ENCODE measurements at regions not wholly inside any gene's neighbourhood (a gene's known extent, or its start where the extent isn't known, plus 50 kb on each side); places are given as distances from the start of the nearest gene placed in this dataset.
"Not testable (repeated sequence)": the region's sequence is repeated elsewhere in the genome, so short reads cannot be mapped to it uniquely, and the experiment has no call there.

DNA sequence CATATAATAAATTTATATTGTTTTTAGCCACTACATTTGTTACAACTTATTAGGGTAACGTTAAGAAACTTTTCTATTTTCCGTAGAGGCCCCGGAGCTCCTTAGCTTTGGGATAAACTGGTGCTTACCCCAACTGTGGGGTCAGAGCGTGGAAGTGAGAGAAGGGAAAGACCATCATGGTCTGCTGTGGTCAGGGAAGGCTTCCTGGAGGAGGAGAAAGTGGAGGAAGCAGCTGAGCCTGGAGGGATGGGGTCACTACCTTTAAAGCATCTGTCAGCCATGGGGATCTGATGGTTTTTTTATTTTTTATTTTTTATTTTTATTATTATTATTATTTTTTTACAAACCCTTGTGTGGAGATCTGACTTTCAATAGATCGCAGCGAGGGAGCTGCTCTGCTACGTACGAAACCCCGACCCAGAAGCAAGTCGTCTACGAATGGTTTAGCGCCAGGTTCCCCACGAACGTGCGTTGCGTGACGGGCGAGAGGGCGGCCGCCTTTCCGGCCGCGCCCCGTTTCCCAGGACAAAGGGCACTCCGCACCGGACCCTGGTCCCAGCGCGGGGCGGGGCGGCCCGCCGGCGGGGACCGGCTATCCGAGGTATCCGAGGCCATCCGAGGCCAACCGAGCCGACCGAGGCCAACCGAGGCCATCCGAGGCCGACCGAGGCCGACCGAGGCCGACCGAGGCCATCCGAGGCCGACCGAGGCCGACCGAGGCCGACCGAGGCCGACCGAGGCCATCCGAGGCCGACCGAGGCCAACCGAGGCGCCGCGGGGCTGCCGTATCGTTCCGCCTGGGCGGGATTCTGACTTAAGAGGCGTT, 1101.2 kb upstream of the TMEM132C start:
- peak; percentile 57 for DNase-seq (ENCODE audit: low spot score)

DNA sequence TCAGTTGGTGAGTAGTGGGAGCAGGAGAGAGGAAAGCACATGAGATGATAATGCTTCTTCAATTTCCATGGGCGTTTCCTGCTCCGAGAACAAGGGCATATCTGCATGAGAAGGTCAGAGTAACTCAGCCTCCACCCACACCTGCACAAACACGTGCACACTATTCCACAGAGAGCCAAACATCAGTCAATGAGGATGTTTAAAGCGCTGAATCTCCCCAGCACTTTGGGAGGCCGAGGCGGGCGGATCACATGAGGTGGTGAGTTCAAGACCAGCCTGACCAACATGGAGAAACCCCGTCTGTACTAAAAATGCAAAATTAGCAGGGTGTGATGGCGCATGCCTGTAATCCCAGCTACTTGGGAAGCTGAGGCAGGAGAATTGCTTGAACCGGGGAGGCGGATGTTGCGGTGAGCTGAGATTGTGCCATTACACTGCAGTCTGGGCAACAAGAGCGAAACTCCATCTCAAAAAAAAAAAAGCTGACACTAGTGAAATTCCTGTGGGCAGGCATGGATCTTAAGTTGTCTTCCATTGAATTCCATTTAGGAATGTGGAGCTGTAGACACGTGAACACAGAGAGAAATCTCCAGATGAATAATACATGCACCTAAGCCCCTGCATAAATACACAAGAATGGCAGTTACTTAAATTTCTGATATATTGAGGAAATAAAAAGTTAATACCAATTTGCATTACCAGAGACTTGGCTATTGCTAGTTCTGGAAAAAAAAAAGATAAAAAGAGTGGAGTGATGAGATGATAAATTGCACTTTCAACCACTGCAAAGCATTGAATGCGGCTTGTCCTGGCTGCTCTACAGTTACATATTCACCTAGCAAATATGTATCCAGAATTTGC, 1097.4 kb upstream of the TMEM132C start:
- no peak for DNase-seq (ENCODE audit: low spot score)

DNA sequence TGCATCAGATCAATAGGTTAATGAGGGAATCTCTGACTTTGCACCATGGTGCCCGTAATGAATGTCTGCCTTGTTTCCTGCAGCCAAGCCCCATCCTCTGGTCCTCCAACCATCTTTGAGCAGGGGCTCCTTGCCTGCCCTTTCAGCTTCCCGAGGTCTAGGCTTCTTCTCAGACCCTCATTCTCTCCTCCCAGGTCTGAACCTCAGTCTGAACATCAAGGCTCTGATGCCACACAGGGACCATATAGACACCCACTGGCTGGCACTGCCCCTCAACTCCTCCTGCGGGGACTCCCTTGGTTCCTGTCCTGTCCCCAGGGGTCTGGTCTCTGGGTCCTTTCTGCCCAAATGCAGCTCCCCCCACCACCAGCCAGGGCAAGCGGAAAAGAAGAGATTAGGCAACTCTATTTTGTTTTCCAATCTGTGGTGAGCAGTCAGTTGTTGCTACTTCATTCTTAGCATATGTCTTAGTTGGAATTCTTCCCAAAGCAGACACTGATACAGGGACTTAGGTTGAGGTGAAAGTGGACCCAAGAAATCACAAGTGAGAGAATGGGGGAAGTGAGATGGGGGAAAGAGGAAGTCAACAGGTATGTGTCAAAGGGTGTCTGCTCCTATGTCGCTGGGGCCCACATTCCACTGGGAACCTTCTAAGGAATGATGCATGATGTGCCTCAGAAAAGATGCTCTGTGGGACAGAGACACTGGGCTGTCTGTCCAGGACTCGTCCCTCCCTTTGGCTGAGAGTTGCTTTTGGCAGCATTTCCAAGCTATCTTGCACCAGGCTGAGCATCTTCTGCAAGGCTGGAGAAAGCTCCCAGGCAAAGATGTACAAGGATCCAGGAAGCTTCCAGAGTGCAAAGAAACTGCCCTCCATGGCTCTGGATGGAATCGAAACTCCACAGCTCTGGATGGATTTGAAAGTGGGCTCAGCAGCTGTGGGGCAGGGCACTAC, 1096.5 kb upstream of the TMEM132C start:
- no peak for DNase-seq (ENCODE audit: low spot score)

DNA sequence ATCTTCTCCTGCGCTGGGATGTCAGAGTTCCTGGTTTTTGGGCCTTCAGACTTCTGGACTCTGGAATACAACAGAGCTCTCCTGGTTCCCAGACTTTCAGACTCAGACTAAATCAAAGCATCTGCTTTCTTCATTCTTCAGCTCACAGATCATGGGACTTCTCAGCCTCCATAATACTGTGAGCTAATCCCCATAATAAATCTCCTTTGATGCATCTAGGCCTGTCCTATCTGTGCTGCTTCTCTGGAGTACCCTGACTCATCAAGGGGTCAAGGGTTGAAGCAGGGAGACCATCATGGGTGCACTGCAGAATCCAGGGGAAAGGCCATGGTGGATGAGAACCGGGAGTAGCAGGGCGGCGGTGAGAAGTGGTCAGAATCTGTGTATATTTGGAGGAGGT, 1094.1 kb upstream of the TMEM132C start:
- DNase-seq (ENCODE audit: low spot score), result no peak

DNA sequence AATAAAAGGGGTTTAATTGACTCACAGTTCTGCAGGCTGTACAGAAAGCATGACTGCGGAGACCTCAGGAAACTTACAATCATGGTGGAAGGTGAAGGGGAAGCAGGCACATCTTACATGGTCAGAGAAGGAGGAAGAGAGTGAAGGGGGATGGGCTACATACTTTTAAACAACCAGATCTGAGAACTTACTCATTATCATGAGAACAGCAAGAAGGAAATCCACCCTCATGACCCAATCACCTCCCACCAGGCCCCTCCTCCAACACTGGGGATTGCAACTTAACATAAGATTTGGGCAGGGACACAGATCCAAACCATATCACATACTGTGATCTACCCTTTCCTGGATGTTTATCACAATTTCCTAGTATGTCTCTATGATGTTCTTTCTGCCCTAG, 1093.0 kb upstream of the TMEM132C start:
- not testable (repeated sequence) for DNase-seq (ENCODE audit: low spot score)

DNA sequence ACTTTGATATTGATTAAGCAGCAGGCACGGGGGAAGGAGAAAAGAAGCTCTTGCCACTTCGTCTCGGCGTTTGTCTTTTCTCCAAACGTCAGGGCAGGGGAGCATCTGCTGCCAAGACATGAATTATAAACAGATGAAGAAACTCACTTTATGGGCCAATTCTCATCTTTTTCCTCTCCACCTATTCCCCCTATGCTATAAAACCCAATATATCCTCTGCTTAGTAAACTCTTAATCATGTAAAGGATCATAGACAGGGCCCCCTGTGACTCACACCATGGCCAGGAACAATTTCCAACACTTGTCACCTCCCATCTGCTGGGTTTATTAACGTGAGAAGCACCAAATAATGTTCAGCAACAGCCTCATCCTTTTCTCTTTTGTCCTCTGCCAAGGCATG, 1092.1 kb upstream of the TMEM132C start:
- DNase-seq (ENCODE audit: low spot score), result no peak

DNA sequence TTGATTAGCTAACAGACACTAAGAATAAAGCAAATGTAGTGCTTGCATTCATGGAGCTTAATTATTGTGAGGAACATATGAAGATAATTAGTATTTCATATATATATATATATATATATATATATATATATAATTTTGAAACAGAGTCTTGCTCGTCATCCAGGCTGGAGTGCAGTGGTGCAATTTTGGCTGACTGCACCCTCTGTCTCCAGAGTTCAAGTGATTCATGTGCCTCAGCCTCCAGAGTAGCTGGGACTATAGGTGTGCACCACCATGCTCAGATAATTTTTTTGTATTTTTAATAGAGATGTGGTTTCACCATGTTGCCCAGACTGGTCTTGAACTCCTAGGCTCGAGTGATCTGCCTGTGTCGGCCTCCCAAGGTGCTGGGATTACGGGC, 1091.6 kb upstream of the TMEM132C start:
- DNase-seq (ENCODE audit: low spot score), result no peak

DNA sequence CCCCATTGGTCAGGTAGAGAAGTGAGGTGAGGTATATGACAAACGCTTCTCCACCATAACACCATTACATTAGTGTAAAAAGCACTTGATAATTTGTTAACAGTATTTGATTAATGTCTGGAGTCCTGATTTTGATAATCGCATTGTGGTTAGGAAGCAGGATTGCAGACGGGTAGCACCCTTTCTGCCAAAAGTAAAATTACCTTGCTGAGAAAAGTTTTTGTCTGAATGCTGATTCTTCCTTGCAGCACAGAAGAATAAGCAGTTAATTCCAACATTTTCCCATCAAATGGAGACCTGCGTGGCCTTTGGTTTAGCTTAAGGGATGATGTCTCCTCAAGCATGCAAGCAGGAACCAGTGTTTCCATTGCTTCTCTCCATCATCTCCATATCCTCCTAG, 1090.2 kb upstream of the TMEM132C start:
- no peak for DNase-seq (ENCODE audit: low spot score)

DNA sequence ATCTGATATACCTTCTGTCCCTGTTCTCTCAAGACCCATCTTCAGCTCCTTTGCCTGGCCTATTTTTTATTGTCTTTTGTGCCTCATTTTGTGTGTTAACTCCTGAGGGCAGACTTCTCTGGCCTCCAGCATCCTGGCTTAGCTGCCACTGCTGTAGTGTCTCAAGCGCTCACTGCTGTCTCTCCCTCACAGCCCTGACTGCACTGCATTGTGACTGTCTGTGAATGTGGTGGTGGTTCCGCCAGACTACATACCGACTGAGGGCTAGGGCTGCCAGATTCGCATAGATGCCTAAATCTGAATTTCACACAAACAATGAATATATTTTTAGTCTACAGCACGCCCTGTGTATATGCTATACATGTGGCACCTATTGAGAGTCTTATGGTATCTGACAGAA, 1088.9 kb upstream of the TMEM132C start:
- no peak for DNase-seq (ENCODE audit: low spot score)

DNA sequence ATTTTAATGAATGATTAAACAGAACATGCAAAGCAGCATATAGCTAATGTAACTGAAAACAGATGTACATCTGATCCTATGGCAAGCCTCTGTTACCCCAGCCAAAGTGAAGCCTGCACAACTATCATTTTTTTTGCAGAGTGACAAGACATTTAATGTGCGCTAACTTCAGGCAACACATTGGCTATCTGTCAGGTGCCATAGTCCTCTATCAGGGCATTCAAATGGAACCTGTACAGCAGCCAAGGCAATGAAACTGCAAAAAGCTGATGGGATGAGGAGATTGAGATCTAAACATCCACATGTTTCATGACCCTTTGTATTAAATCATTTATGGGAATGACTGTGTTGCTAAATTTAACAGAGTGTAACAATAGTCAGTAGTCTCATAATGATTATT, 1088.5 kb upstream of the TMEM132C start:
- DNase-seq (ENCODE audit: low spot score), result no peak

DNA sequence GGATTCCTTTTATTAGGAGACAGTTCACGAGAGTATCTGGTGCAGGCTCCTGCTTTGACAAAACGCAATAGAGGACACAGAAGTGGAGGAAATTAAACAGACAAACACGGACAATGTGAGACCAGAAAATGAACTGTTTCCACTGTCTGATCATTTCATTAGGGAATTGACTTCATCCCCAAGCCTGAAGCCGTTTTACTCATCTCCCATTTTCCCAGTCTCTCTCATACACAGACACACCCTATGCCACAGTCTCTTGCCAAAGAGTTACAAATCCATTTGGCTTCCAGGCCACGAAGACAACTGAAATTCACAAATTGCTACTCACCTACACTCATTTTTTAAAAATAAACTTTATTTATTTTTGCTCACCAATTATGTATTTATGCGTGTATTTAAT, 1087.8 kb upstream of the TMEM132C start:
- no peak for DNase-seq (ENCODE audit: low spot score)

DNA sequence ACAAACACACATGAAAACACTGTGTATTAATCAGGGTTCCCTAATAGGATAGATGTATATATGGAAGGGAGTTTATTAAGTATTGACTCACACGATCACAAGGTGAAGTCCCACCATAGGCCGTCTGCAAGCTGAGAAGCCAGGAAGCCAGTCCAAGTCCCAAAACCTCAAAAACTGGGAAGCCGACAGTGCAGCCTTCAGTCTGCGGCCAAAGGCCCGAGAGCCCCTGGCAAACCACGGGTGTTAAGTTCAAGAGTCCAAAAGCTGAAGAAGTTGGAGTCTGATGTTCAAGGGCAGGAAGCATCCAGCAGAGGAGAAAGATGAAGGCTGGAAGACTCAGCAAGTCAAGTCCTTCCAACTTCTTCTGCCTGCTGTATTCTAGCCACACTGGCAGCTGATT, 1085.0 kb upstream of the TMEM132C start:
- no peak for DNase-seq (ENCODE audit: low spot score)

DNA sequence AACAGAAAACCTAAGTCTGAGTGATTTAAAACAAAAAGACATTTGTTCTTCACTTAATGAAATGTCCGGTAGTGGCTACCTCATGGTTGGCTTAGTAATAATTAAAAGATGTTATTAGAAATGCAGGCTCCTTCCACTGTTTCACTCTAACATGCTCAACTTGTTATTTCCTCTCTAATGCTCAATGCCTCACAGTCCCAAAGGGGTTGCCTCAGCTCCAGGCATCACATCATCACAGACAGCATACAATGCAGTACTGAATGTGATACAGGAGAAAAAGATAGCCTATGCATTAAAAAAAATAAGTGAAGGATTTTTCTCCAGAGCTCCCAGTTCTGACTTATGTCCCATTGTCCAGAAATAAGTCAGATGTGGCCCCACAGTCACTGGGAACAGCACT, 1077.0 kb upstream of the TMEM132C start:
- no peak for DNase-seq (ENCODE audit: low spot score)

DNA sequence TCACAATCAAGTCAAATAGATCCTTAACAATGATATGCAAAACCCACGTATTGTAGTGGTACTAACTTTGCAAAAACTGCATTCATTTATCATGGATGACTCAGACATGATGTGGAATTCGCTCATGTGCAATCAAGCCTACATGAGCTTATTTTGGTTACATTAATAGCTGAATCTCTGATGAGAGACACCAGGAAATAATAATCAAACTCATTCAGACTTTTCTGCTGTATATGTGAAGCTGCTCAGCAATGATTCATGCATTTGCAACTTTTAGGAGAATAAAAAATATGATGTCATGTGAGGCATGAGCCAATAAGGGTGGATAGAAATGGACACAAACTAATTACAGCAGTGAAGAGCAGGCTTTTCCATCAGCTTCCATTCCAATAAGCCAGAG, 1075.8 kb upstream of the TMEM132C start:
- DNase-seq (ENCODE audit: low spot score), result no peak

DNA sequence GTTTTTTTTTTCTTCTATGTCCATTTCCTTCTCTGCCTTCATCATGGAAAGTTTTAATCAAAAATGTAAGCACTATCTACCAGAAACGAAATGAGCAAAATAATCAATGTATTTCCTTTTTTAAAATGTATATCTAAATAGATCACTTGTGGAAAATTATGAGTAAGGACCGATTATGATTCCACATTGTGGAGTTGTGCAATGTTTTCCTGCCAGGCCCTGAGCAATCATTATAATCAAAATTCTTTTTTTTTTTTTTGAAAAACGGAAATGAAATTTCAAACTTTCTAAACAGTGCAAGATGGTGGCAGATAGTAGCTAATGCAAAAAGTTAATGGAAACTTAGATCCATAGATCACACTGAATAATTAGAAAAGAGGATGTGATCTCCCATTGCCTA, 1074.6 kb upstream of the TMEM132C start:
- DNase-seq (ENCODE audit: low spot score), result no peak

DNA sequence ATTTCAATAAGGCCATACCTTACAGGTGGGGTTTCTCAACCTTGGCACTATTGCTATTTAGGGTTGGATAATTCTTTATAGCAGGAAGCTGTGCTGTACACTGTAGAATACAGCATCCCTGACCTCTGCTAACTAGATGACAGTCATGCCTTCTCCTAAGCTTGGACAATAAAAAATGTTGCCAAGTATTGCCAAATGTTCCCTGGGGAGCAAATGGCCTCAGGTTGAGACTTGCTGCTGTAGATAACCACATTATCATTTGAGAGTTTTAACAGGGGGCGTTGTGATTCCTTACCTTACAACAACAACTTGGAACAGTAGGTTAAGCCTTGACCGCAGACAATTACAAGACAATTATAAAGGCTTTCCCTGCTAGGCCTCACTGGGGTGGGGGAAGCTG, 1073.6 kb upstream of the TMEM132C start:
- no peak for DNase-seq (ENCODE audit: low spot score)

DNA sequence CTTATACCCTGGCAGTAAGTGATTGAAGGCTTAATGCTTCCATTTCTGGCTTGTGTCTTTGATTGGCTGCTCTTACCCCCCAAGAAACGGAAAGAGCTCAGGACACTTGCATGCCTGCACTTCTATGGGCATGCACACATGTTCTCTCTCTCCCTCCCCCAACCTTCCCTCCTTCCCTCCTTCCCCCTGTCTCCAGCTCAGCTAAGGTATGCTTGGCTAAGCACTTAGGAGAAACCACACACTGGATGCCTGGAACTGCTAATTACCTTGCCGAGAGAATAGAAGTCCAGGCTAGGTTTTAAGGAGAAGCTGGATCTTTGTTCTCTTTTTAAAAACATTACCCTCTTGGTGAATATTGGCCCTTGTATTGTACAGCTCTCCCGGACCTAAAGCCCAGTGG, 1072.8 kb upstream of the TMEM132C start:
- no peak for DNase-seq (ENCODE audit: low spot score)

DNA sequence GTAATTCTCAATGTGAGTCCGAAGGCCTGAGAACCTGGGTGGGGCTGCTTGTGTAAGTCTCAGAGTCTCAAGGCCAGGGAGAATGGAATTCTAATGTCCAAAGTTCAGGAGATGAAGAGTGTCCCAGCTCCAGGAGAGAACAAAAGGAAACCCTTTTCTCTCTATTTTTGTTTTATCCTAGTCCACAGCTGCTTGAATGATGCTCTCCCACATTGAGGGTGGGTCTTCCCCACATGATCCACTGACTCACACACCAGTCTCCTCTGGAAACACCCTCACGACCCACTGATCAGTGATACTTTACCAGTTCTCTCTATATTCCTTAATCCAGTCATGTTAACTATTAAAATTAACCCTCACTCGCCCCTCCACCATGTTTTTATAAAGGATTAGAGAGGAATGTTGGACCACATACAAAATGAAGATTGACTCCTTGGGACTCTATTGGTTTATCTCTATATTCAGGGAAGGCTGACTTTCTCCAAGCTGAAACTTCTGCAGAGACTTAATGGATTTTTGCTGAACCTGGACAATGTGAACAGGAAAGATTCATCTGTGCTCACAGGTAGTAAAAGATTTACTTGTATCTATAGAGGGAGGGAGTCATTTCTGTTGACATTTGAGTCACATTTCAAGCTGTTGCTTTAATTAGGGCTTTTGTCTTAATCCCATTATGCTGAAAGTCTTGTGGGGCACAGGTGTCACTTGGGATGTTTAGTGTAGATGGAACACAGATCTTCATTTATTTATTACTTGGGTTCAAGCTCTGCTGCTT, 1061.0 kb upstream of the TMEM132C start:
- DNase-seq (ENCODE audit: low spot score), result no peak

DNA sequence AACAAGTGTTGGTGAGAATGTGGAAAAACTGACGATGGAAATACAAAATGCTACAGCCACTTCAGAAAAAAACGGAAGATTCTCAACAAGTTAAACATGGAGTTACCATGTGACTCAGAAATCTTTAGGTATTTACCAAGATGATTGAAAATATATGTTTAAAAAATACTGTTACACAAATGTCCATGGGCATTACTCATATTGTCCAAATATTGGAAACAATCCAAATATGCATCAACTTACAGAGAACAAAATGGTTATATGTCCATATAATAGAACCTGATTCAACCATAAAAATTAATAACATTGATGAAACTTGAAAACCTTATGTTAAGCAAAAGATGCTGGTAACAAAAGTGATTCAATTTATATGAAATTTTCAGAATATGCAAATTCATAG, 1057.7 kb upstream of the TMEM132C start:
- no peak for DNase-seq (ENCODE audit: low spot score)

DNA sequence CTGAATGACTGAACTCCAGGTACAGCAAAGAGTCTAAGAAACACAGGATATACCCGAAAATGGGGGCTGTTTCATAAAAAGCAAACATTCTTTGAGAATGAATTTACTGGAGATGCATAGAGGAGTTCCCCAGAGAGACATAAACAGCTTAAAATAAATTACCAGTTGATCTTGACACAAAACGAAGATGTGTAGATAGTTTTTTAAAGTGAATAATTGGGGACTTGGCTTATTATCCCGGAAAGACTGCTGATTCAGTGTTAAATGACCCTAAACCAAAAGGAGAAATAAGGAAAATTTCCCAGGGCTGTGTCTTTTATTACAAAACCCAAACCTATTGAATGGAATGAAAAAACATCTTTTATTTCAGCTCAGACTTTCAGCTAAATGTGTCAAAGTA, 1052.8 kb upstream of the TMEM132C start:
- no peak for DNase-seq (ENCODE audit: low spot score)

DNA sequence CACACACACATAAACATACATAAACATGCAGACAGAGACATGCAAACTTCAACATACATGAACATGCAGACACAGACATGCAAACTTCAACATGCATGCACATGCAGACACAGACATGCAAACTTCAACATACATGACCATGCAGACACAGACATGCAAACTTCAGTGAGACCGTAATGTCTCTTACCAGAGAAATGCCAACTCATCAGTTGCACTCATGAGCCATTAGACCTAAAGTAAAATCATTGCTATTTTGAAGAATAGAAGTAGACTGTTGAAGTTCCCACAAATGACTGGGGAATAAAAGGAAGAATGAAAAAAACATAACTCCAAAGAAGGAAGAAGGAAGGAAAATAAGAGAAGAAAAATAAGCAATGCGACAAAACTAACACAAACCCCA, 1044.0 kb upstream of the TMEM132C start:
- DNase-seq (ENCODE audit: low spot score), result no peak

DNA sequence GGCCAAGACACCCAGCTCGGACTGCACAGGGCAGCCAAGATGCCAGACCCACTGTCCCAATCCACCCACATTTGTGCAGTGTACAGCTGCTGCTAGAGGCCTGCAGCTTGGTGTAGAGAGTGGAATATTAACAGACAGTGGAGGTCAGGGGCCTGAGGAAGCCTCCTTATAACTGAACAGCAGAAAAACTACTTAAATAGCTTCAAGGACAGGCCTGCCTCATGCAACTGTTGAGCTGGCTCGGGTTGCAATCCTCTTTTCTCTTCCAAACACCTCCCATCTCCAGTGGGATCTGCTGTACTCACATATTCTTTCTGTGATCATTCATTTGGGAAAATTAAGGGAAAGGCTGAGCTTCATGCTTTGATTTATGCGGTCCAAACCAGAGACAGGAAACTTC, 1043.2 kb upstream of the TMEM132C start:
- no peak for DNase-seq (ENCODE audit: low spot score)
